Smooth muscle cell (in vitro differentiated cells): ENCODE measurements at regions not wholly inside any gene's neighbourhood (a gene's known extent, or its start where the extent isn't known, plus 50 kb on each side); places are given as distances from the start of the nearest gene placed in this dataset.

Experiments used
- DNase-seq: peaks from one replicate; lab custom pipeline; 2025; ENCODE audit not compliant: unreplicated experiment; lab: John Stamatoyannopoulos, UW
- H2AFZ ChIP-seq: fragments of 200-600 bp; sonication (generic); 2 replicates; pipeline ENCODE4 v1.6.0; 2016; ENCODE audit warnings: antibody characterized with exemption, low read depth, mild to moderate bottlenecking
- H3F3A ChIP-seq: fragments of 200-600 bp; sonication (generic); 2 replicates; pipeline ENCODE4 v1.6.0; 2017; ENCODE audit warnings: antibody characterized with exemption, low read depth
- H3K27ac ChIP-seq: fragments of 200-600 bp; sonication (generic); 2 replicates; pipeline ENCODE4 v1.5.1; 2016; ENCODE audit warnings: low read depth, mild to moderate bottlenecking
- H3K27me3 ChIP-seq: fragments of 200-600 bp; sonication (generic); 2 replicates; pipeline ENCODE4 v1.6.1; 2016; ENCODE audit warnings: low read depth, mild to moderate bottlenecking
- H3K36me3 ChIP-seq: fragments of 200-600 bp; sonication (generic); 2 replicates; pipeline ENCODE4 v1.5.1; 2016; ENCODE audit warnings: low read depth
- H3K4me1 ChIP-seq: fragments of 200-600 bp; sonication (generic); 2 replicates; pipeline ENCODE4 v1.5.1; 2016; ENCODE audit warnings: low read depth
- H3K4me2 ChIP-seq: fragments of 200-600 bp; sonication (generic); 2 replicates; pipeline ENCODE4 v1.6.0; 2016; ENCODE audit warnings: mild to moderate bottlenecking
- H3K4me3 ChIP-seq: fragments of 200-600 bp; sonication (generic); 2 replicates; pipeline ENCODE4 v1.5.1; 2016; ENCODE audit warnings: mild to moderate bottlenecking
- H3K79me2 ChIP-seq: fragments of 200-600 bp; sonication (generic); 2 replicates; pipeline ENCODE4 v1.6.0; 2016; ENCODE audit warnings: low read depth, mild to moderate bottlenecking
- H3K9ac ChIP-seq: fragments of 200-600 bp; sonication (generic); 2 replicates; pipeline ENCODE4 v1.6.0; 2016; ENCODE audit warnings: low read depth
- H3K9me3 ChIP-seq: fragments of 200-600 bp; sonication (generic); replicated peaks from 2 replicates; pipeline ENCODE4 v1.5.1; 2016; ENCODE audit warnings: low read depth
- H4K20me1 ChIP-seq: fragments of 200-600 bp; sonication (generic); 2 replicates; pipeline ENCODE4 v1.6.0; 2016; ENCODE audit warnings: low read depth
- WGBS: methylation state at CpG from one replicate; pipeline ENCODE4 v1.1.7; 2016; ENCODE audit warnings: low lambda C conversion rate; 5-methylcytosine and 5-hydroxymethylcytosine counted together
- TF ChIP-seq, protein P1 (sequence below): fragments of 200-600 bp; sonication (generic); IDR thresholded peaks from 2 replicates; pipeline ENCODE4 v1.5.1; 2017; ENCODE audit warnings: borderline replicate concordance, mild to moderate bottlenecking, antibody characterized with exemption; ENCODE audit not compliant: insufficient read depth, poor library complexity, severe bottlenecking

DNA sequence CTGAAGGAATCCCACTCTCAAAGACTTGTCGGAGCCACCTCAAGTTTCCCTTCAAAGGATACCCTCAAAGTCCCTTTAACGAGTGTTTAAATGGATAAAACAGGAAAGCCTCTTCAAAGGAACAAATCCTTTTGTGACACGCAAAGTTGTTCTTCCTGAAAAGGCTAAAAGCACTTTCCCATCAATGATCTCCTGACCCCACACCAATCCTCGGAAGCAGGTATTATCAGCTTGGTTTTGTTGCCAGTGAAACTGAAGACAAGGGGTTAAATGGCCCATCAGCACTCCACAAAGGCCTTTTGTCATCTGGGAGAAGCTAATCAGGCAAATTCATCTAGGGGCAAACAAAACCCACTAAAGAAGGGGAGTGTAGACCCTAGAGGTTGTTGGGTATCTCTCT is 418.0 kb upstream of the ID2 start:
- Histone ChIP-seq H3K27ac (no peak overlapping the region), H3K4me2 (no peak overlapping the region), H3K79me2 (no peaks in the 10 kb centered on the region), H3F3A (no peaks in the 10 kb centered on the region), H3K4me3 (no peak overlapping the region), H3K9ac (no peak overlapping the region), H4K20me1 (no peaks in the 10 kb centered on the region), H3K9me3 (no peaks in the 10 kb centered on the region), H3K27me3 (no peaks in the 10 kb centered on the region), H3K36me3 (no peaks in the 10 kb centered on the region), H2AFZ (no peak overlapping the region), H3K4me1 (peaks cover 16% of the 10 kb centered on the region)
- TF ChIP-seq, protein P1, sequence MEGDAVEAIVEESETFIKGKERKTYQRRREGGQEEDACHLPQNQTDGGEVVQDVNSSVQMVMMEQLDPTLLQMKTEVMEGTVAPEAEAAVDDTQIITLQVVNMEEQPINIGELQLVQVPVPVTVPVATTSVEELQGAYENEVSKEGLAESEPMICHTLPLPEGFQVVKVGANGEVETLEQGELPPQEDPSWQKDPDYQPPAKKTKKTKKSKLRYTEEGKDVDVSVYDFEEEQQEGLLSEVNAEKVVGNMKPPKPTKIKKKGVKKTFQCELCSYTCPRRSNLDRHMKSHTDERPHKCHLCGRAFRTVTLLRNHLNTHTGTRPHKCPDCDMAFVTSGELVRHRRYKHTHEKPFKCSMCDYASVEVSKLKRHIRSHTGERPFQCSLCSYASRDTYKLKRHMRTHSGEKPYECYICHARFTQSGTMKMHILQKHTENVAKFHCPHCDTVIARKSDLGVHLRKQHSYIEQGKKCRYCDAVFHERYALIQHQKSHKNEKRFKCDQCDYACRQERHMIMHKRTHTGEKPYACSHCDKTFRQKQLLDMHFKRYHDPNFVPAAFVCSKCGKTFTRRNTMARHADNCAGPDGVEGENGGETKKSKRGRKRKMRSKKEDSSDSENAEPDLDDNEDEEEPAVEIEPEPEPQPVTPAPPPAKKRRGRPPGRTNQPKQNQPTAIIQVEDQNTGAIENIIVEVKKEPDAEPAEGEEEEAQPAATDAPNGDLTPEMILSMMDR, result no peak
- DNase-seq, result no peak
- 42% methylated on average over 4 of the region's 4 CpGs for WGBS

DNA sequence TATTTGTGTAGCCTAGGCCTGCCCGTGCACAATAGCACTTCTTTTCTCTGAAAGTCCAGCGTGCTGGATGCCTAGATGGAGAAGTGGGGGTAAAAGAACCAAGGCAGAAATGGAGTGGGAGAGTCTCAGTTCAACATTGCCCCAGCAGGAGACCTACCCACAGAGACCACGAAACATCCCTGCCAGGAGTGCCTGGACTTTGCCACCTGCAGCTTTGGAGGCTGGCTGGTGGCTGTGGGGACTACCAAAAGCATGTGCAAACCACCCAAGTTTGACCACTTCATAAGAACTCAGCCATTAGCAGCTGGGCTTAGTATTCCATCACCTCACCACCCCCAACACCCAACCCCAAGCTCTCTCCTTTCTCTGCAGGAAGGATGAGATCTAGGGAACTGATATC is 416.9 kb upstream of the ID2 start:
- Histone ChIP-seq H3K79me2 (no peaks in the 10 kb centered on the region), H3K4me3 (no peak overlapping the region), H3K9ac (no peak overlapping the region), H3F3A (no peaks in the 10 kb centered on the region), H3K27ac (no peak overlapping the region), H3K4me1 (peaks cover 16% of the 10 kb centered on the region), H3K9me3 (no peaks in the 10 kb centered on the region), H4K20me1 (no peaks in the 10 kb centered on the region), H3K36me3 (no peaks in the 10 kb centered on the region), H3K4me2 (no peak overlapping the region), H2AFZ (no peak overlapping the region), H3K27me3 (no peaks in the 10 kb centered on the region)
- WGBS, result 93% methylated on average over 3 of the region's 3 CpGs
- TF ChIP-seq, protein P1, result no peak
- no peak for DNase-seq

GRCh38 chr2:8265476-8266226 is 416.2 kb upstream of the ID2 start:
- Histone ChIP-seq H3K4me1 (peaks cover 16% of the 10 kb centered on the region), H3K9me3 (no peaks in the 10 kb centered on the region), H3K4me2 (no peak overlapping the region), H3F3A (no peaks in the 10 kb centered on the region), H2AFZ (no peak overlapping the region), H3K27me3 (no peaks in the 10 kb centered on the region), H3K36me3 (no peaks in the 10 kb centered on the region), H3K9ac (no peak overlapping the region), H3K4me3 (no peak overlapping the region), H4K20me1 (no peaks in the 10 kb centered on the region), H3K27ac (no peak overlapping the region), H3K79me2 (no peaks in the 10 kb centered on the region)
- TF ChIP-seq, protein P1, result no peak
- 81% methylated on average over 5 of the region's 5 CpGs for WGBS
- no peak for DNase-seq

DNA sequence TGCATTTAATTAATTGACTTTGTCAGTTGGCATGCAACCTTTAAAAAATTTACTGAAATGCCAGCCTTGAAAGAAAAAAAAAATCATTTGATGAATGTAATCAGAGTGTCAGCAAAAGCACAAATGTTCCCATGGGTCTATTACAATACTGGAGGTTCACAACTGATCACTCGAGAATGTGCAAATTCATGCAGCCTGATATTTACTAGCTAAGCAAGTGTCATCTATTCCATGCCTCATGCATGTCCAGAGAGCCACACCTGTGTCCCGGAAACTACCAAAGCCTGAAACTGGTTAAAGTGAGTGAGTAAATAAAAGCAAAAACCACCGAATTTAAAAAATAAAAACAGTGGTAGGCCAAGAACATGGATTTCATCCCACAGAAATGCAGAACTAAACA is 415.3 kb upstream of the ID2 start:
- WGBS, result 87% methylated on average over 3 of the region's 3 CpGs
- Histone ChIP-seq H3K79me2 (no peaks in the 10 kb centered on the region), H3K27ac (no peak overlapping the region), H3K4me1 (peaks cover 16% of the 10 kb centered on the region), H3K27me3 (no peaks in the 10 kb centered on the region), H3K9ac (no peak overlapping the region), H4K20me1 (no peaks in the 10 kb centered on the region), H3K4me3 (no peak overlapping the region), H3K4me2 (no peak overlapping the region), H3K36me3 (no peaks in the 10 kb centered on the region), H3F3A (no peaks in the 10 kb centered on the region), H2AFZ (no peak overlapping the region), H3K9me3 (no peaks in the 10 kb centered on the region)
- TF ChIP-seq, protein P1, result no peak
- no peak for DNase-seq
